HL-60 (cell line): ENCODE measurements at regions not wholly inside any gene's neighbourhood (a gene's known extent, or its start where the extent isn't known, plus 50 kb on each side); places are given as distances from the start of the nearest gene placed in this dataset.

ENCODE experiments used
- CTCF ChIP-seq: IDR thresholded peaks from one replicate; pipeline ENCODE4 v1.5.1; 2011; ENCODE audit warnings: low read length, control low read depth, inconsistent platforms; ENCODE audit not compliant: insufficient read depth
- GABPA ChIP-seq: IDR thresholded peaks from 2 replicates; pipeline ENCODE4 v1.6.1; 2012; ENCODE audit warnings: low read depth
- POLR2AphosphoS5 ChIP-seq: IDR thresholded peaks from 2 replicates; pipeline ENCODE4 v1.6.1; 2012; ENCODE audit warnings: low read depth
- REST ChIP-seq: IDR thresholded peaks from 2 replicates; pipeline ENCODE4 v1.6.1; 2012; ENCODE audit warnings: low read depth; ENCODE audit not compliant: insufficient replicate concordance

DNA sequence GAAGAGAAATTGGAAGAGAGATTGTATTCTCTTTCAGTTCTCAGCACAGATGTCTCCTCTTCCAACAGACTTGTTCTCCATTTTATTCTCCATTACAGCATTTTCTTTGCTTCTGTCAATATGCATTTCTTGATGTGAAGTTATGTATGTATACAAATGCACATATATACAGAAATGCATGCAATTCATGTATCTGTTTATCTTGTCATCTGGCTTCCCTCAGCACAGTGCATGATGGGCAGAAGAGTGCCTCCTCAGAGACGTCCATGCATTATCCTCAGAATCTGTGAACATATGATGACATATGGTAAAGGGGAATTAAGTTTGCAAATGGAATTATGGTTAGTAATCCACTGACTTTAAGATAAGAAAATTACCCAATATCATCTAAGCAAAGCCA is 106.7 kb upstream of the VWC2 start:
- no peak for TF ChIP-seq POLR2AphosphoS5
- TF ChIP-seq CTCF, result no peak
- TF ChIP-seq REST, result no peak
- TF ChIP-seq GABPA, result no peak
